Activated T-helper 17 cell treated with anti-CD3 and anti-CD28 coated beads, Interleukin-2, amount 50 U/mL, for 72 hours (primary cell): ENCODE measurements at regions not wholly inside any gene's neighbourhood (a gene's known extent, or its start where the extent isn't known, plus 50 kb on each side); places are given as distances from the start of the nearest gene placed in this dataset.

Experiments used
- ATAC-seq: fragments of 150-1000 bp; cut with Tn5 transposase; replicated peaks from 2 replicates; pipeline ENCODE4 v1.10.0; 2021; ENCODE audit warnings: mild to moderate bottlenecking, moderate library complexity
- H3K27ac Mint-ChIP-seq: one replicate; pipeline ENCODE4 v1.8.0; 2022; ENCODE audit warnings: mixed read lengths
- H3K27me3 Mint-ChIP-seq: one replicate; pipeline ENCODE4 v1.8.0; 2022; ENCODE audit warnings: mixed read lengths
- H3K36me3 Mint-ChIP-seq: one replicate; pipeline ENCODE4 v1.8.0; 2022; ENCODE audit warnings: low read depth, mild to moderate bottlenecking, mixed read lengths
- H3K4me1 Mint-ChIP-seq: one replicate; pipeline ENCODE4 v1.8.0; 2022; ENCODE audit warnings: mixed read lengths
- H3K4me3 Mint-ChIP-seq: one replicate; pipeline ENCODE4 v1.8.0; 2022; ENCODE audit warnings: mild to moderate bottlenecking, mixed read lengths
- H3K9me3 Mint-ChIP-seq: one replicate; pipeline ENCODE4 v1.8.0; 2022; ENCODE audit warnings: mixed read lengths

GRCh38 chr3:107992976-107993684, 97.7 kb downstream of the CD47 start:
- Mint-ChIP-seq H3K27me3 (no peaks in the 10 kb centered on the region), H3K36me3 (no peaks in the 10 kb centered on the region), H3K9me3 (peaks cover 4% of the 10 kb centered on the region), H3K4me1 (peaks cover 19% of the 10 kb centered on the region), H3K27ac (no peak overlapping the region), H3K4me3 (no peak overlapping the region)
- peak; percentile 47 for ATAC-seq

GRCh38 chr3:107990926-107991325, 99.9 kb downstream of the CD47 start:
- Mint-ChIP-seq H3K27me3 (no peaks in the 10 kb centered on the region), H3K4me3 (no peak overlapping the region), H3K27ac (no peak overlapping the region), H3K4me1 (peaks cover 26% of the 10 kb centered on the region), H3K36me3 (no peaks in the 10 kb centered on the region), H3K9me3 (peaks cover 4% of the 10 kb centered on the region)
- no peak for ATAC-seq

DNA sequence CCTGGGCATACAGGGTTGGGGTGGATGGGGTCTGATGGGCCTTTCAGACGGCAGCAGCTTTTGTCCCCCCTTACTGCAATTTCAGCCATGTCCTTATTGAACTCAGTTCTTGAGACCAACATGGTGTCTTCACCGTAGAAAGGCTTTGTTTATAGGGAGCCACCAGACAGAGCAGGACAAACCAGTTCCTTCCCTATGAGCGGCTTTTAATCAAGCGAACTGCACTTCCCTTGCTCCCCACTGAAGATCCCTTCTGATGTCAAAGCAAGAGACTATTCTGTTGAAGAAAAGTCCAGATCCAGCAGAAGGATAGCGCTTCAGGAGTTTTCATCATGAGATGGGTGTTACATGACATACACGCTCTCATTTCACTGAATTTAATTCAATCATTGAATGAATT, 100.4 kb downstream of the CD47 start:
- Mint-ChIP-seq H3K4me1 (peaks cover 29% of the 10 kb centered on the region), H3K27me3 (no peaks in the 10 kb centered on the region), H3K36me3 (no peaks in the 10 kb centered on the region), H3K27ac (peak overlapping the region; percentile 76), H3K4me3 (no peak overlapping the region), H3K9me3 (peaks cover 4% of the 10 kb centered on the region)
- no peak for ATAC-seq

GRCh38 chr3:107989661-107990060, 101.2 kb downstream of the CD47 start:
- ATAC-seq: no peak
- Mint-ChIP-seq H3K27ac (peak overlapping the region; percentile 76), H3K4me1 (peaks cover 33% of the 10 kb centered on the region), H3K4me3 (no peak overlapping the region), H3K27me3 (no peaks in the 10 kb centered on the region), H3K36me3 (no peaks in the 10 kb centered on the region), H3K9me3 (peaks cover 7% of the 10 kb centered on the region)

DNA sequence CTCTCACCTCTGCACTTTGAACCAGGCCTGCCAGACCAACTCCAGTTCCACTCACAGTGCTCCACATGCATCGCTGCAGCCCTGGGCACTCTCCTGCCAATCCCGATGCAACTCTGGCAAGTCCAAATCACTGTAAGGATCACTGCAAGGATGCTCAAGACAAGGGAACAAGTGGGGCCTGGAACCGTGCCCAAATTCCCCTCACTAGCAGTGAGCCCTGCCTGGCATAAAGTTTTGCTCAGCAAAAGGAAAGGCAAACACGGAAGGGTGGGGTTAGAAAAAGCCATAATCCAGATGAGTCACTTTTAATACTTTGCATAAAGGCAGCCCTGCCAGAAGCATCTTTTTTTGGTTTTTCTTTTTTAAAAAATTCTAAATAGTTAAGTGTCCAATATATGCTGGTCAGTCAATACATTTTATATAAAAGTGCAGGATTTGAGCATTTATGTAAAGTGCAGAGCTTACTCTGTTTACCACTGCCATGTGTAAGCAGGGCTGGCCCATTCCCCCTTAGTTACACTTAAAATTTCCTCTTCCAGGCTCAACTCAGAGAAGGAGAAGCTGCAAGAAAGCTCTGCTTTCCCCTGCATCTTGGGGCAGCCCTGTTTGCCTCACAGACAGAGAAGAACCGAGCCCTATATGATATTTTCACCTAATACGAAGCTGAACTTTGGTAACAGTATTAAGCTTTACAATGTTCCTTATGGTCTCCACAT, 102.2 kb downstream of the CD47 start:
- Mint-ChIP-seq H3K36me3 (no peaks in the 10 kb centered on the region), H3K27ac (peak overlapping the region; percentile 76), H3K27me3 (no peaks in the 10 kb centered on the region), H3K9me3 (peaks cover 3% of the 10 kb centered on the region), H3K4me3 (peak overlapping the region; percentile 77), H3K4me1 (peaks cover 31% of the 10 kb centered on the region)
- peak; percentile 50 for ATAC-seq

GRCh38 chr3:107987036-107987939, 103.5 kb downstream of the CD47 start:
- H3K27ac Mint-ChIP-seq: peak overlapping the region; percentile 28
- peaks cover 3% of the 10 kb centered on the region for H3K9me3 Mint-ChIP-seq
- no peaks in the 10 kb centered on the region for H3K36me3 Mint-ChIP-seq
- no peak for ATAC-seq
- H3K4me1 Mint-ChIP-seq: peaks cover 35% of the 10 kb centered on the region
- H3K4me3 Mint-ChIP-seq: peak overlapping the region; percentile 77
- H3K27me3 Mint-ChIP-seq: no peaks in the 10 kb centered on the region

- peak overlapping the region; percentile 28 for H3K27ac Mint-ChIP-seq
Observed at GRCh38 chr3:107986505-107986904, 104.3 kb downstream of the CD47 start.

GRCh38 chr3:107985496-107985895, 105.3 kb downstream of the CD47 start:
- H3K36me3 Mint-ChIP-seq: no peaks in the 10 kb centered on the region
- H3K4me3 Mint-ChIP-seq: peak overlapping the region; percentile 75
- no peaks in the 10 kb centered on the region for H3K27me3 Mint-ChIP-seq
- peaks cover 3% of the 10 kb centered on the region for H3K9me3 Mint-ChIP-seq
- H3K4me1 Mint-ChIP-seq: peaks cover 46% of the 10 kb centered on the region
- peak overlapping the region; percentile 92 for H3K27ac Mint-ChIP-seq
- peak; percentile 97 for ATAC-seq

More at GRCh38 chr3:107986505-107986904, 104.3 kb downstream of the CD47 start:
- ATAC-seq: no peak
- Mint-ChIP-seq H3K4me1 (peaks cover 40% of the 10 kb centered on the region), H3K9me3 (peaks cover 3% of the 10 kb centered on the region), H3K27me3 (no peaks in the 10 kb centered on the region), H3K4me3 (peak overlapping the region; percentile 75), H3K36me3 (no peaks in the 10 kb centered on the region)

- Mint-ChIP-seq H3K4me3 (no peak overlapping the region), H3K9me3 (peaks cover 3% of the 10 kb centered on the region), H3K27ac (peak overlapping the region; percentile 21), H3K36me3 (no peaks in the 10 kb centered on the region), H3K4me1 (peaks cover 49% of the 10 kb centered on the region), H3K27me3 (no peaks in the 10 kb centered on the region)
- ATAC-seq: no peak
Observed at GRCh38 chr3:107983247-107983646, 107.6 kb downstream of the CD47 start.

- H3K27ac Mint-ChIP-seq: no peak overlapping the region
- H3K9me3 Mint-ChIP-seq: peaks cover 3% of the 10 kb centered on the region
- H3K4me1 Mint-ChIP-seq: peaks cover 49% of the 10 kb centered on the region
- H3K4me3 Mint-ChIP-seq: no peak overlapping the region
- no peak for ATAC-seq
- H3K27me3 Mint-ChIP-seq: no peaks in the 10 kb centered on the region
- no peaks in the 10 kb centered on the region for H3K36me3 Mint-ChIP-seq
Observed at GRCh38 chr3:107982165-107982564, 108.7 kb downstream of the CD47 start.

DNA sequence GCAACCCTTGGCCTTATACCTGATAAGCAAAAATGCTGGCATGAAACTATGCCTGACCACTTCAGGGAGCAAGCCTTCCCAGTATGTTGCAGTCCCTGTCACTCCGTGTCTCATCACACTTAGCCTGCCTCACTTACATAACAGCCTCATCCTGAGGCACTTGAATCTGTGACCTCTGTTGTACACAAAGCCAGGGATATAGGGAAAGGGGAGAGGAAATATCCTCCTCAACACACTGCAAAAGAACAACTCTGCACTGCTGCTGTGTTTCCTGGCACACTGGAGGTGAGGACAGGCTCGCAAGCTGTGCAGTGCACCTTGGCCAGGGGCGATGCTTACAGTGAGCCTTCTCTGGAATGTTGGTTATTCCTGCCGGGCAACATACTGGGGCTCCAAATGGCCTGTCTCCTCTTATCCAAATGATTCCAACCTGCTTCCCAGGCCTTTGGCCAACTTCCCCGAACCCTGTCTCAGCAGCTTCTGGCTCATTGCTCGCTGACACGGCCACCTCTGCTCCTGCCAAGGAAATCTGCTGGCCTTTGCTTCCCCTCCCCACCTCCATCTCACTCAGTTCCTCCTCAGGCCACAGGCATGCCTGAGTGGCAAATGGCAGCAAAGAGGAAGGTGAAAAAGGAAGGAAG, 109.2 kb downstream of the CD47 start:
- H3K4me1 Mint-ChIP-seq: peaks cover 46% of the 10 kb centered on the region
- H3K9me3 Mint-ChIP-seq: peaks cover 3% of the 10 kb centered on the region
- no peaks in the 10 kb centered on the region for H3K36me3 Mint-ChIP-seq
- no peak for ATAC-seq
- H3K27ac Mint-ChIP-seq: no peak overlapping the region
- no peaks in the 10 kb centered on the region for H3K27me3 Mint-ChIP-seq
- H3K4me3 Mint-ChIP-seq: no peak overlapping the region

DNA sequence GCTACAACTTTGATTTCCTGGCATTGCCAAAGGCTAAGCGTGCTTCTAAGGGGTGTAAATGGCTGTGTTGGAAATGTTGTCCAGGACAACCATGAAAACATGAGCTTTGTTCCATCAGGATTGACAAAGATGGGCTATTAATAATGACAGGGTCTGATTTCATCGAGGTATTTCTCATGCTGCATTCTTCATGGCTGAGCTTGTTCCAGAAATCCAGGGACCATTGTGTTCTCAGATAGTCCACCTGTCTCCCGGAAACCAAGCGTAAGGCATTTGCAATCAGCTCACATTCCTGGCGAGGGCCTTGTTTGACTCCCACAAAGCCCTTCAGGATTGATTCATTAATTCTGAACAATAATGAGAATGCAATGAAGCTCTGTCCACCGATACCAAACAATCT, 111.3 kb downstream of the CD47 start:
- H3K4me3 Mint-ChIP-seq: peak overlapping the region; percentile 43
- peak overlapping the region; percentile 83 for H3K27ac Mint-ChIP-seq
- no peaks in the 10 kb centered on the region for H3K9me3 Mint-ChIP-seq
- H3K36me3 Mint-ChIP-seq: no peaks in the 10 kb centered on the region
- no peak for ATAC-seq
- no peaks in the 10 kb centered on the region for H3K27me3 Mint-ChIP-seq
- H3K4me1 Mint-ChIP-seq: peaks cover 54% of the 10 kb centered on the region

- ATAC-seq: no peak
- no peaks in the 10 kb centered on the region for H3K27me3 Mint-ChIP-seq
- H3K36me3 Mint-ChIP-seq: no peaks in the 10 kb centered on the region
- peaks cover 49% of the 10 kb centered on the region for H3K4me1 Mint-ChIP-seq
- peak overlapping the region; percentile 83 for H3K27ac Mint-ChIP-seq
- peak overlapping the region; percentile 43 for H3K4me3 Mint-ChIP-seq
- H3K9me3 Mint-ChIP-seq: no peaks in the 10 kb centered on the region
Observed at GRCh38 chr3:107978131-107979055, 112.4 kb downstream of the CD47 start.
